HFFc6 (cell line): ENCODE measurements at regions not wholly inside any gene's neighbourhood (a gene's known extent, or its start where the extent isn't known, plus 50 kb on each side); places are given as distances from the start of the nearest gene placed in this dataset.

Source experiments
- DNase-seq: peaks from one replicate; pipeline ENCODE4 v3.0.0-alpha.2; 2018
- H3K27ac Mint-ChIP-seq: 2 replicates; pipeline ENCODE4 v1.8.0; 2020; ENCODE audit warnings: mild to moderate bottlenecking, mixed read lengths
- H3K27me3 Mint-ChIP-seq: 2 replicates; pipeline ENCODE4 v1.8.0; 2021; ENCODE audit warnings: mild to moderate bottlenecking, moderate library complexity, mixed read lengths; ENCODE audit not compliant: insufficient read depth
- H3K36me3 Mint-ChIP-seq: 2 replicates; pipeline ENCODE4 v1.8.0; 2021; ENCODE audit warnings: low read depth, mixed read lengths
- H3K4me1 Mint-ChIP-seq: 2 replicates; pipeline ENCODE4 v1.8.0; 2020; ENCODE audit warnings: low read depth, mixed read lengths
- H3K4me3 Mint-ChIP-seq: 2 replicates; pipeline ENCODE4 v1.8.0; 2020; ENCODE audit warnings: mild to moderate bottlenecking, moderate library complexity, mixed read lengths
- H3K9me3 Mint-ChIP-seq: 2 replicates; pipeline ENCODE4 v1.8.0; 2020; ENCODE audit warnings: mild to moderate bottlenecking, mixed read lengths
- CTCF ChIP-seq: fragments of 200-600 bp; sonication (generic); IDR thresholded peaks from 2 replicates; pipeline ENCODE4 v1.5.0; 2021; ENCODE audit warnings: antibody characterized with exemption, mild to moderate bottlenecking

GRCh38 chr7:156529956-156530355, 110.6 kb upstream of the RNF32 start:
- H3K4me3 Mint-ChIP-seq = no peak overlapping the region
- TF ChIP-seq CTCF = no peak
- H3K27me3 Mint-ChIP-seq = peaks cover 1% of the 10 kb centered on the region; the same call in 1 of the 2 replicates
- H3K4me1 Mint-ChIP-seq = no peaks in the 10 kb centered on the region
- H3K27ac Mint-ChIP-seq = no peak overlapping the region
- H3K9me3 Mint-ChIP-seq = peaks cover 21% of the 10 kb centered on the region
- H3K36me3 Mint-ChIP-seq = no peaks in the 10 kb centered on the region
- no peak for DNase-seq

GRCh38 chr7:156527458-156527890, 113.1 kb upstream of the RNF32 start:
- H3K9me3 Mint-ChIP-seq = peaks cover 20% of the 10 kb centered on the region
- no peak for TF ChIP-seq CTCF
- no peak overlapping the region for H3K4me3 Mint-ChIP-seq
- H3K36me3 Mint-ChIP-seq = peaks cover 5% of the 10 kb centered on the region; the same call in 1 of the 2 replicates
- peaks cover 1% of the 10 kb centered on the region; the same call in 1 of the 2 replicates for H3K27me3 Mint-ChIP-seq
- no peak overlapping the region for H3K27ac Mint-ChIP-seq
- no peak for DNase-seq
- no peaks in the 10 kb centered on the region for H3K4me1 Mint-ChIP-seq

GRCh38 chr7:156524818-156525597, 115.6 kb upstream of the RNF32 start:
- TF ChIP-seq CTCF = no peak
- peaks cover 5% of the 10 kb centered on the region; the same call in 1 of the 2 replicates for H3K36me3 Mint-ChIP-seq
- peaks cover 1% of the 10 kb centered on the region for H3K27me3 Mint-ChIP-seq
- no peak overlapping the region for H3K27ac Mint-ChIP-seq
- no peak for DNase-seq
- H3K4me3 Mint-ChIP-seq = no peak overlapping the region
- peaks cover 17% of the 10 kb centered on the region for H3K9me3 Mint-ChIP-seq
- H3K4me1 Mint-ChIP-seq = no peaks in the 10 kb centered on the region

GRCh38 chr7:156523447-156524048, 117.0 kb upstream of the RNF32 start:
- Mint-ChIP-seq H3K36me3 (peaks cover 5% of the 10 kb centered on the region; the same call in 1 of the 2 replicates), H3K27me3 (peaks cover 1% of the 10 kb centered on the region), H3K4me3 (no peak overlapping the region), H3K27ac (no peak overlapping the region), H3K4me1 (no peaks in the 10 kb centered on the region), H3K9me3 (peaks cover 13% of the 10 kb centered on the region; the same call in 1 of the 2 replicates)
- TF ChIP-seq CTCF = no peak
- DNase-seq = no peak

GRCh38 chr7:156522801-156523200, 117.8 kb upstream of the RNF32 start:
- no peak for TF ChIP-seq CTCF
- H3K36me3 Mint-ChIP-seq = peaks cover 5% of the 10 kb centered on the region; the same call in 1 of the 2 replicates
- H3K27me3 Mint-ChIP-seq = peaks cover 1% of the 10 kb centered on the region
- peaks cover 16% of the 10 kb centered on the region; the same call in 1 of the 2 replicates for H3K9me3 Mint-ChIP-seq
- no peak overlapping the region for H3K4me3 Mint-ChIP-seq
- H3K27ac Mint-ChIP-seq = no peak overlapping the region
- DNase-seq = no peak
- no peaks in the 10 kb centered on the region for H3K4me1 Mint-ChIP-seq
